GM12892 (cell line): ENCODE measurements at regions not wholly inside any gene's neighbourhood (a gene's known extent, or its start where the extent isn't known, plus 50 kb on each side); places are given as distances from the start of the nearest gene placed in this dataset.
"Not testable (repeated sequence)": the region's sequence is repeated elsewhere in the genome, so short reads cannot be mapped to it uniquely, and the experiment has no call there.

Source experiments
- POLR2A ChIP-seq: IDR thresholded peaks from 2 replicates; pipeline ENCODE4 v1.6.1; 2011; ENCODE audit warnings: low read depth, low read length, control low read depth
- POLR2AphosphoS5 ChIP-seq: IDR thresholded peaks from 2 replicates; pipeline ENCODE4 v1.6.1; 2011; ENCODE audit warnings: low read depth, low read length, control low read depth

DNA sequence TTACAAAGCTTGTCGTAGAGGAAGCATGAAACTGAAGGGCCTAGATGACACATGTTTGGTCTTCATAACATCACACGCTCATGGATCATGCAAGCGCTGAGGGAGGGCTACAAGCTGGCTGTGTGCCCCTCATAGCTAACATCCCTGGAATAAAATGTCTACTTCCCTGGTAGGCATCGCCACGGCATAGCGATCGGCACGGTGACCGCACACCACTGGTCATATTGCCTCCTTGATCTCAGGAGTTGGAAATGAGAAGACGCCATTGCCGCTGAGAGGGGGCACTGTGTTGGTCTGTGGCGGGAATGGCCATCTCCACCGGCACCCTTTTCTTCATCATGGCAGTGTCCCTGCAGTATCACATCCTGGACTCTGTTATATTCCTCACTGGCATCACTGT is 50.1 kb upstream of the TUBA3E start:
- TF ChIP-seq POLR2A, POLR2AphosphoS5: not testable (repeated sequence)
